SK-N-SH (cell line): ENCODE measurements at regions not wholly inside any gene's neighbourhood (a gene's known extent, or its start where the extent isn't known, plus 50 kb on each side); places are given as distances from the start of the nearest gene placed in this dataset.

Experiments used
- JUND ChIP-seq: IDR thresholded peaks from 2 replicates; pipeline ENCODE4 v1.4.0; 2012
- NFIC ChIP-seq: IDR thresholded peaks from 2 replicates; pipeline ENCODE4 v1.4.0; 2012; ENCODE audit warnings: borderline replicate concordance
- POLR2AphosphoS5 ChIP-seq: IDR thresholded peaks from 2 replicates; pipeline ENCODE4 v1.6.1; 2012; ENCODE audit warnings: low read depth, low read length
- TF ChIP-seq, protein P1 (sequence below): IDR thresholded peaks from 2 replicates; pipeline ENCODE4; 2012

DNA sequence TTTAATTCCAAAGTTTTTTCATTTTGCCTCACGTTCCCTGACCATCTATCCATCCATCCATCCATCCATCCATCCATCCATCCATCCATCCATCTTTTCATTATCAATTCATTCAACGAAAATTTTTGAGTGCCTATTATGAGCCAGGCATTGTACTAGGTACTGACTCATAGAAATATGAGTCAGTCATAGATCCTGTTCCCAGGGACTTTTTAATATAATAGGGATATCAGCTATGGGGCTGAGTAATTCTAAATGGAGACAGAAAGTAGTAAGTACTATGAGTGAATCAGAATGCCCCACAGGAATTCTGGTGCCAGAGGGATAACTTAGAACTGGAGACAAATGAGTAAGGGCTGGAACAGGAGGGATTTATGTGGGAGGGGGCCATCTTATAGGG is 49.8 kb upstream of the GNG12 start (continued):
- TF ChIP-seq POLR2AphosphoS5 (no peak), NFIC (peak; percentile 53; the same call in 1 of the 2 replicates), JUND (peak; percentile 88)
- TF ChIP-seq, protein P1, sequence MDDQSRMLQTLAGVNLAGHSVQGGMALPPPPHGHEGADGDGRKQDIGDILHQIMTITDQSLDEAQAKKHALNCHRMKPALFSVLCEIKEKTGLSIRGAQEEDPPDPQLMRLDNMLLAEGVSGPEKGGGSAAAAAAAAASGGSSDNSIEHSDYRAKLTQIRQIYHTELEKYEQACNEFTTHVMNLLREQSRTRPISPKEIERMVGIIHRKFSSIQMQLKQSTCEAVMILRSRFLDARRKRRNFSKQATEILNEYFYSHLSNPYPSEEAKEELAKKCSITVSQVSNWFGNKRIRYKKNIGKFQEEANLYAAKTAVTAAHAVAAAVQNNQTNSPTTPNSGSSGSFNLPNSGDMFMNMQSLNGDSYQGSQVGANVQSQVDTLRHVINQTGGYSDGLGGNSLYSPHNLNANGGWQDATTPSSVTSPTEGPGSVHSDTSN, result peak; percentile 84
